ENCODE measurements at regions not wholly inside any gene's neighbourhood (a gene's known extent, or its start where the extent isn't known, plus 50 kb on each side); places are given as distances from the start of the nearest gene placed in this dataset.
"Not testable (repeated sequence)": the region's sequence is repeated elsewhere in the genome, so short reads cannot be mapped to it uniquely, and the experiment has no call there.

- DNase-seq (ENCODE audit: low spot score): no peak
Observed at GRCh38 chr7:121620953-121621606, 225.0 kb upstream of the FAM3C start.

- no peak for DNase-seq (ENCODE audit: low spot score)
Observed at GRCh38 chr7:121620206-121620605, 224.1 kb upstream of the FAM3C start.

DNA sequence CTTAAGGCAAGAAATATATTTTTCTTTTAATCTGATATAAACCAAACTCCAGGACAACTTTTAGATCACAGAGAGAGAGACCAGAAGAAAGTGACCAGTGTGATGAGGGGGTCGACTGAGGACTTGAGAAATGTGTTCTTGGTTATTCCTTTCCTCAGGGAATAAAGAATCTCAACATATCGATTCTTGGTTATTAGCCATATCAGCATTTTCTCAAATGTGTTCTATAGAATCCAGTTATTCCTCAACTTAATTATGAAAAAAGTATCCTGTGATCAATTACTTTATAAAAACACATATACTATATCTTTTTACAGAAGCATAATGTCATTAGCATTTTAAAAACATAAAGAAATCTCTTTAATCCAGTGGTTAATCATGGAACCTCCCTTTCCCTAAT lies 222.1 kb upstream of the FAM3C start:
- DNase-seq (ENCODE audit: low spot score): no peak

DNA sequence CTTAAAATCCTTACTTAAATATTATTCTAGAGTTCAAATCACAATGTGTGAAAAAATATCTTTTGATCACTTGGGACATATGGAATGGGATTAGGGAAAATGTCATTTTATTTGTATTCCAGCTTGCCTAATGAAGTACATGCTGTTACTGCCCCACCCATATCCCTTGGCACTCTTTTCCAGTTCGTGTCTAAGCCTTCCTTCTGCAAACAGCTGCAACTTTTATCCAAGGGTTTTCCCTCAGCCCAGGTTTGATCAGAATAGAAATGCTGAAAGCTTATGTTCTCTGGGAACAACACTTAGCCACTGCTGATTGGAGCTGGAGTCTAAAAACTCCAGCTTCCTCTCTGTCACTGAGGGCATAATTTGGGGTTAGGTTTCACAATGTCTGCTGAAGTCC lies 214.1 kb upstream of the FAM3C start:
- DNase-seq (ENCODE audit: low spot score): no peak

- no peak for DNase-seq (ENCODE audit: low spot score)
Observed at GRCh38 chr7:121609208-121609607, 213.1 kb upstream of the FAM3C start.

DNA sequence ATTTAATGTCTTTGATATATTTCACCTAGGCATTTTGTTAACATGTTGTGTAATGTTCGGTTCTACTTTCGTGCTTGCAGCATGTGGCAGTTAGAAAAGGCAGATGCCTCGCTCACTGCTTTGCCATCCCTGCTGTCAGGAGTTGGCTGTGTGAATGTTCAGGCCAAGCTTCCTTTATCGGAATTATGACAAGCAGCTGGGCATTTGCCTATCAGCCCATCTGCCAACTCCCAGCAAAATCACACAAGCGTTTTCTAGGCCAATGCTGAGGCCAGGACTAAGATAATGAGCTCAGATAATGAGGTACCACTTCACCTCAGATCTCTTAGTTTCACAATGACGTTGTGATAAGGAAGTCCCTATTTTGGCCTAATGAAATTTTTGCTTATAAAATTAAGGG lies 212.7 kb upstream of the FAM3C start:
- DNase-seq (ENCODE audit: low spot score): no peak

DNA sequence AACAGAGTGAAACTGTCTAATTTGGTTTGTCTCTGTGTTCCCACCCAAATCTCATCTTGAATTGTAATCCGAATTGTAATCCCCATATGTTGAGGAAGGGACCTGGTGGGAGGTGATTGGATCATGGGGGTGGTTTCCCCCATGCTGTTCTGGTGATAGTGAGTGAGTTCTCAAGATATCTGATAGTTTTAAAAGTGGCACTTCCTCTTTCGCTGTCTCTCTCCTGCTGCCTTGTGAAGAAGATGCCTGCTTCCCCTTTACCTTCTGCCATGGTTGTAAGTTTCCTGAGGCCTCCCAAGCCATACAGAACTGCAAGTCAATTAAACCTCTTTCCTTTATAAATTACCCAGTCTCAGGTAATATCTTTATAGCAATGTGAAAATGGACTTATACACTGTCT lies 212.1 kb upstream of the FAM3C start:
- DNase-seq (ENCODE audit: low spot score): not testable (repeated sequence)

DNA sequence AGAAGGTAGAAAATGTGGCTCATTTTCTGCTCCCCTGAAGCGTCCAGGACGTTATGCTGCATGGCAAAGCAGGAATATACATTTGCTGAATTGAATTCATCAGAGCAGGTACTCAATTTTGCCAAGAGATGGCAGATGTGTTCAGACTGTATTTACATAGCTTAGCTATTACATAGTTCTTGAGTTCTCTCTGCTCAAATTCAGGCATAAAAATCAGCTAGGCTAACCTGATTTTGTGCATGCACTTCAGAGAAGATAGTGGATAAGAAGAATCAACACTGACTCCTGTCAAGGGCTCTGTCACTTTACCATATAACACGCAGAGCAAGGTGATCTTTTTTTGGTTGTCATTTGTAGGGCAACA lies 209.2 kb upstream of the FAM3C start:
- no peak for DNase-seq (ENCODE audit: low spot score)

GRCh38 chr7:121604627-121605316 lies 208.7 kb upstream of the FAM3C start:
- peak; percentile 4 for DNase-seq (ENCODE audit: low spot score)

- DNase-seq (ENCODE audit: low spot score): no peak
Observed at GRCh38 chr7:121603886-121604285, 207.8 kb upstream of the FAM3C start.

- DNase-seq (ENCODE audit: low spot score): no peak
Observed at GRCh38 chr7:121599887-121600286, 203.8 kb upstream of the FAM3C start.

GRCh38 chr7:121595758-121596696 lies 199.9 kb upstream of the FAM3C start:
- no peak for DNase-seq (ENCODE audit: low spot score)

DNA sequence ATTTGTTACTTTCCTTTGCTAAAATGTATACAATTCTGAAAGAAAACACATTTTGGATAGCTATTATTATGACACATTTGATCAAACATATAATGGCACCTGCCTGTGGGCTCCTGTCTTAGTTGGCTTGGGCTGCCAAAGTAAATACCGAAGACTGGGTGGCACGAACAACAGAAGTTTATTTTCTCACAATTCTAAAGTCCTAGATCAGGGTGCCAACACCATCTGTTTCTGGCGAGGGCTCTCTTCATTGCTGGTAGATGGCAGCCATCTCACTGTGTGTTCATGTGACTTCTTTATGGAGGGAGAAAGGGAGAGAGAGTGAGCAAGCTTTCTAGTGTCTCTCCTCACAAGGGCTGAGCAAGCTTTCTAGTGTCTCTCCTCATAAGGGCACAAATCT lies 195.8 kb upstream of the FAM3C start:
- no peak for DNase-seq (ENCODE audit: low spot score)

DNA sequence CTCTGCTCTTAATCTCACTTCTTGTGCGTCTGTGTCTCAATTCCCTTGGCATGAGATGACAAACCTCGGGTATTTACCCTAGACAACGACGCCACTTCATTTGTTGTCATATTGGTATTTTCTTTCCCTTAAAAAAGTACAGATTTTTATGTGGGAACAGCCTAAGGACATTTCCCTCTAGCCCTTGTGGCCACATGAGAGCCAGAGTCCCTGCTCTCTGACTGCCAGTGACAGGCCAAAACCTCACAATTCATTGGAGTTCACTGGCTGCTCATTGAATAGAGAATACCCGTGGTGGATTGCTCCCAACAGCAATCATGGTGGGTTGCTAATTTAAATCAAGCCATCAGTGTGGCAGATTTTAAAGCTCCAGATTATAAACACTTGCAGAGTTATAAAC lies 191.3 kb upstream of the FAM3C start:
- no peak for DNase-seq (ENCODE audit: low spot score)

DNA sequence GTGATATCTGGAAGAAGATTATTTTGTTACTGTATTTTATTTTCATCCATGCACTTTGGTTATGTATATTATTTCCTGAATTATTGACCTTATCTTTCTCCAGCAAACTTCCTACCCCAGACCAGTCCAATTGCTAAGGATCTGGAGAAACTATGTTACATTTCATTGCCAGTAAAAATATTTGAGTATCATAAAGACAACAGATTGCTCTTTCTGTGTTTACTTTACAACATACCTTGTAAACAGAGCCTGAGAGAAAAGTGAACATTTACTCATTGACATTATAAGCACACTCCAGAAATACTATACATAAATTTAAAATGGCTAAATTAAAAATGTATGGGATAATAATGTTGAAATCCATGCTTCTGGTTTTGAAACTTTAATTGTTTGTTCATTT lies 186.2 kb upstream of the FAM3C start:
- no peak for DNase-seq (ENCODE audit: low spot score)

- DNase-seq (ENCODE audit: low spot score): no peak
Observed at GRCh38 chr7:121579639-121580038, 183.5 kb upstream of the FAM3C start.

DNA sequence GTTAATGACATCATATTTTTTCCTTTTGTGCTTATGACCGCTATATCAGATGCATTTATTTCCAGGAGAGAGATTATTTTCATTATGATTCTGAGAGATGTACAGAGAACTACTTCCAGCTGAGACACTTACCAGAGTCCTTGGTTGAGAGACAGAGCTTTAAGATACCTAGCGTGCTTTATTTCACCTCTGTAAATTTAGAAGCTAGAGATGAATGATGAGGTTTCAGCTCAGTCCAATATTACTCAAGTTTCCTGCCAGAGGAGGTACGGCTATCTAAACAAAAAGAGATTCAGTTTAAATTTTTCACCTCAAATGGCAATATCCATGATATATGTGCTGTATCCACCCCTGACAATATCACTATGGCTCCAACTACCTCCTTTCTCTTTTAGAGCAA lies 182.6 kb upstream of the FAM3C start:
- DNase-seq (ENCODE audit: low spot score): no peak

DNA sequence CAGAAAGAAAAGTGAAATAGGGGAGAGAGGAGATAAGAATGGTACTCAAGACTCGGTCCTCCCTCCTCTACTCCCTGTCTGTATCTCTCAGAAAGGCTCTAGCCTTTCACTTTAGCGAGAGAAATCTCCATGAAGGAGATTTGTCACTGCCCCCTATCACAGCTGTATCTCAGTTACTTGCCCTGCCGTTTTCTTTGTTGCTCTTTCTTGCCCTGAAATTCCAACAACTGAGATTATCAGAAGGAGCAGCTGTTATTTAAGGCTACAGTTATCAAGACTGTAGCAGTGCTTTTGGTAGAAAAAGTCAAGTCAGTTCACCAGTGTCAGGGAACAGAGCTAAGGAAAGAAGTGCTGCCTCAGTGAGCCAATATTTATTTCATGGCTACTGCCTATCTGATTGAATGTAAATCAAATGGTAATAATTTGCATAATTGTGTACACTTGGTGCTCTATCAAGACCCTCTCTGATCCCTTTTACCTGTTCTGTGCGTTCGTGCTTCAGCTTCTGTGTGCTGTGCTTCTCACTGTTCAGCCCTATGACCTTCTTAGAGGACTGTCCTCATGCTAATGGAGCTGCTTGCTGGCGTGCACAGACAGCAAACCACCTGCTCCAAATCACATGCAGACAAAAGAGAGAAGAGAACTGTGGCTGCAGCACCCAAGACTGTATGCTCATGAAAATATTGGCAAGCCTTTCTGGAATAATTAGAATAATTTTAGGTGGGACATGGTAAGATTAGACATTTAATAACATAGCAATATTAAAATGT lies 180.2 kb upstream of the FAM3C start:
- no peak for DNase-seq (ENCODE audit: low spot score)

- DNase-seq (ENCODE audit: low spot score): no peak
Observed at GRCh38 chr7:121575194-121575765, 179.2 kb upstream of the FAM3C start.

GRCh38 chr7:121574109-121574508 lies 178.0 kb upstream of the FAM3C start:
- no peak for DNase-seq (ENCODE audit: low spot score)

- DNase-seq (ENCODE audit: low spot score): no peak
Observed at GRCh38 chr7:121572615-121573014, 176.5 kb upstream of the FAM3C start.

DNA sequence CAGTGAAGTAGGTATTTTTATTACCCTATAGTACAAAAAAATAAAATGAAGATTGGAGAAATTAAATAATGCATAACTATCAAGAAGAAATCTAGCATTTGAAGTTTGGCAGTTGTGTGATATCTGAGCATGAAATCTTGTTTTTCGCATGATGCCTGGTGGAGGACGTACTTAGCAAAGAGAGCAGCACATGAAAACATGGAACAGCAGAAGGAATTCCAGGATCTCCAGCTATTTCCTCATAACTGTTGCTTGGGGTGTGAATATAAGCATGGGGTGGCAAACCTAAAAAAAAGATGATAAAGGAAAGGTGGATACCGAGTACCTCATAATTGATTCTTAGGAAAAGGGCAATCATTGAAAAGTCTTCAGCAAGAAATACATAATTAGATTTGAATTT lies 174.3 kb upstream of the FAM3C start:
- DNase-seq (ENCODE audit: low spot score): no peak

Measured in kidney tubule cell (primary cell).